A549 (cell line): ENCODE measurements at regions not wholly inside any gene's neighbourhood (a gene's known extent, or its start where the extent isn't known, plus 50 kb on each side); places are given as distances from the start of the nearest gene placed in this dataset.
"Not testable (repeated sequence)": the region's sequence is repeated elsewhere in the genome, so short reads cannot be mapped to it uniquely, and the experiment has no call there.

Source experiments
- CTCF ChIP-seq: fragments of >200 bp; sonication (Bioruptor Twin); formaldehyde crosslinking; IDR thresholded peaks from 3 replicates; pipeline ENCODE4 v1.5.1; 2016
- EP300 ChIP-seq, 2 experiments: fragments of >200 bp; sonication (Bioruptor Twin); formaldehyde crosslinking; IDR thresholded peaks; 2 replicates in 1 of 2; 3 replicates in 1 of 2; pipeline ENCODE4 v1.6.1; 2016 to 2017
- HOXA7 ChIP-seq: fragments of 250-450 bp; sonication (Bioruptor Pico); IDR thresholded peaks from 2 replicates; pipeline ENCODE4 v1.5.0; 2020; ENCODE audit warnings: mild to moderate bottlenecking, moderate library complexity
- MAX ChIP-seq: IDR thresholded peaks from 2 replicates; pipeline ENCODE4 v1.6.1; 2012
- MYC ChIP-seq: IDR thresholded peaks from 2 replicates; pipeline ENCODE4 v1.6.1; 2012; ENCODE audit warnings: mild to moderate bottlenecking, inconsistent platforms, low read length, improper control_type of control experiment, borderline replicate concordance
- POLR2A ChIP-seq: IDR thresholded peaks from 2 replicates; pipeline ENCODE4 v1.6.1; 2012; ENCODE audit warnings: mild to moderate bottlenecking, low read length
- RAD21 ChIP-seq, 2 experiments: fragments of >200 bp in 1 of 2; sonication (Bioruptor Twin) in 1 of 2; formaldehyde crosslinking in 1 of 2; IDR thresholded peaks in 1 of 2; conservative IDR thresholded peaks in 1 of 2; 2 replicates in 1 of 2; 3 replicates in 1 of 2; pipeline ENCODE4 v1.6.1; 2012 to 2018; ENCODE audit warnings: inconsistent platforms in 1 of 2
- RCOR1 ChIP-seq: fragments of 150-350 bp; IDR thresholded peaks from 2 replicates; pipeline ENCODE4 v1.6.1; 2014; ENCODE audit warnings: antibody characterized with exemption, low read length, low read depth
- SMC3 ChIP-seq: fragments of >200 bp; sonication (Bioruptor Twin); formaldehyde crosslinking; IDR thresholded peaks from 3 replicates; pipeline ENCODE4 v1.6.1; 2018; ENCODE audit warnings: inconsistent platforms
- TP53 ChIP-seq: fragments of 250-450 bp; sonication (Bioruptor Pico); IDR thresholded peaks from 2 replicates; pipeline ENCODE4 v1.5.0; 2021; ENCODE audit warnings: mild to moderate bottlenecking, moderate library complexity
- TF ChIP-seq, protein P1 (sequence below): fragments of 450-650 bp; IDR thresholded peaks from 2 replicates; pipeline ENCODE4 v1.6.1; 2014; ENCODE audit warnings: antibody characterized with exemption
- TF ChIP-seq, protein P2 (sequence below): IDR thresholded peaks from 2 replicates; pipeline ENCODE4 v1.6.1; 2012

GRCh38 chr12:68486449-68486848, 124.2 kb upstream of the RAP1B start:
- not testable (repeated sequence) for TF ChIP-seq CTCF; HOXA7 (CRISPR knock-in tag); MYC; MAX; POLR2A; RAD21 (conservative IDR thresholded peaks at IDR 0.05 in 1 of 2, IDR thresholded peaks at IDR 0.05 in 1 of 2); SMC3; RCOR1; TP53 (CRISPR knock-in tag); EP300 (IDR thresholded peaks at IDR 0.05)
- TF ChIP-seq, protein P1, sequence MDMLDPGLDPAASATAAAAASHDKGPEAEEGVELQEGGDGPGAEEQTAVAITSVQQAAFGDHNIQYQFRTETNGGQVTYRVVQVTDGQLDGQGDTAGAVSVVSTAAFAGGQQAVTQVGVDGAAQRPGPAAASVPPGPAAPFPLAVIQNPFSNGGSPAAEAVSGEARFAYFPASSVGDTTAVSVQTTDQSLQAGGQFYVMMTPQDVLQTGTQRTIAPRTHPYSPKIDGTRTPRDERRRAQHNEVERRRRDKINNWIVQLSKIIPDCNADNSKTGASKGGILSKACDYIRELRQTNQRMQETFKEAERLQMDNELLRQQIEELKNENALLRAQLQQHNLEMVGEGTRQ = not testable (repeated sequence)
- TF ChIP-seq, protein P2, sequence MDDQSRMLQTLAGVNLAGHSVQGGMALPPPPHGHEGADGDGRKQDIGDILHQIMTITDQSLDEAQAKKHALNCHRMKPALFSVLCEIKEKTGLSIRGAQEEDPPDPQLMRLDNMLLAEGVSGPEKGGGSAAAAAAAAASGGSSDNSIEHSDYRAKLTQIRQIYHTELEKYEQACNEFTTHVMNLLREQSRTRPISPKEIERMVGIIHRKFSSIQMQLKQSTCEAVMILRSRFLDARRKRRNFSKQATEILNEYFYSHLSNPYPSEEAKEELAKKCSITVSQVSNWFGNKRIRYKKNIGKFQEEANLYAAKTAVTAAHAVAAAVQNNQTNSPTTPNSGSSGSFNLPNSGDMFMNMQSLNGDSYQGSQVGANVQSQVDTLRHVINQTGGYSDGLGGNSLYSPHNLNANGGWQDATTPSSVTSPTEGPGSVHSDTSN = not testable (repeated sequence)
